Neuronal stem cell (in vitro differentiated cells): ENCODE measurements at regions not wholly inside any gene's neighbourhood (a gene's known extent, or its start where the extent isn't known, plus 50 kb on each side); places are given as distances from the start of the nearest gene placed in this dataset.

ENCODE experiments used
- DNase-seq: peaks from one replicate; pipeline ENCODE4 v3.0.0-alpha.2; 2013; ENCODE audit warnings: low spot score
- H2AFZ ChIP-seq: one replicate; pipeline ENCODE4 v1.6.1; 2013; ENCODE audit warnings: mild to moderate bottlenecking, low read length, inconsistent platforms
- H2AK5ac ChIP-seq: 2 replicates; pipeline ENCODE4 v1.6.1; 2013; ENCODE audit warnings: low read depth, mild to moderate bottlenecking, inconsistent platforms, low read length, moderate library complexity, mixed read lengths
- H2BK120ac ChIP-seq: 2 replicates; pipeline ENCODE4 v1.6.1; 2013; ENCODE audit warnings: low read depth, mild to moderate bottlenecking, inconsistent platforms, low read length, moderate library complexity, mixed read lengths
- H2BK12ac ChIP-seq: one replicate; pipeline ENCODE4 v1.6.1; 2013; ENCODE audit warnings: low read length, inconsistent platforms
- H2BK15ac ChIP-seq: 2 replicates; pipeline ENCODE4 v1.6.1; 2013; ENCODE audit warnings: mild to moderate bottlenecking, low read length, inconsistent platforms, mixed read lengths
- H2BK5ac ChIP-seq: one replicate; pipeline ENCODE4 v1.6.1; 2013; ENCODE audit warnings: inconsistent platforms, mild to moderate bottlenecking, low read length, moderate library complexity
- H3K14ac ChIP-seq: one replicate; pipeline ENCODE4 v1.6.1; 2013; ENCODE audit warnings: low read length, inconsistent platforms
- H3K18ac ChIP-seq: 2 replicates; pipeline ENCODE4 v1.6.1; 2013; ENCODE audit warnings: low read length, inconsistent platforms
- H3K23ac ChIP-seq: 2 replicates; pipeline ENCODE4 v1.6.1; 2013; ENCODE audit warnings: low read depth, mild to moderate bottlenecking, mixed read lengths, low read length, inconsistent platforms; ENCODE audit not compliant: poor library complexity
- H3K27ac ChIP-seq: replicated peaks from 3 replicates; pipeline ENCODE4 v1.5.1; 2013; ENCODE audit warnings: low read length, inconsistent platforms
- H3K27me3 ChIP-seq, 3 experiments: 2 replicates each; pipeline ENCODE4 v1.6.1; 2013; ENCODE audit warnings: low read length in 3 of 3, mild to moderate bottlenecking in 2 of 3, inconsistent platforms in 1 of 3, low read depth in 1 of 3, mixed read lengths in 1 of 3, moderate library complexity in 1 of 3; ENCODE audit not compliant: control insufficient read depth in 3 of 3, insufficient read depth in 3 of 3
- H3K36me3 ChIP-seq, 2 donors: replicated peaks in 1 of 2; 2 replicates each; pipeline ENCODE4 v1.6.1; 2013; ENCODE audit warnings: low read length in 2 of 2; ENCODE audit not compliant: control insufficient read depth in 2 of 2, insufficient read depth in 2 of 2
- H3K4ac ChIP-seq: 2 replicates; pipeline ENCODE4 v1.6.1; 2013; ENCODE audit warnings: inconsistent platforms, mild to moderate bottlenecking, low read length, moderate library complexity
- H3K4me1 ChIP-seq, 2 donors: 1 replicate in 1 of 2; 2 replicates in 1 of 2; pipeline ENCODE4 v1.6.1; 2013; ENCODE audit warnings: low read length in 2 of 2, low read depth in 1 of 2; ENCODE audit not compliant: control insufficient read depth in 2 of 2, insufficient read depth in 1 of 2
- H3K4me2 ChIP-seq: one replicate; pipeline ENCODE4 v1.6.1; 2013; ENCODE audit warnings: mild to moderate bottlenecking, low read length, inconsistent platforms; ENCODE audit not compliant: insufficient read depth, poor library complexity, severe bottlenecking
- H3K4me3 ChIP-seq, 2 donors: 2 replicates each; pipeline ENCODE4 v1.5.1; 2013; ENCODE audit warnings: low read length in 2 of 2, mild to moderate bottlenecking in 2 of 2, inconsistent platforms in 1 of 2, moderate library complexity in 1 of 2
- H3K79me1 ChIP-seq: one replicate; pipeline ENCODE4 v1.6.1; 2013; ENCODE audit warnings: low read depth, mild to moderate bottlenecking, inconsistent platforms, low read length, moderate library complexity
- H3K9ac ChIP-seq: one replicate; pipeline ENCODE4 v1.6.1; 2013; ENCODE audit warnings: mild to moderate bottlenecking, low read depth, low read length, inconsistent platforms; ENCODE audit not compliant: poor library complexity
- H3K9me3 ChIP-seq, 2 donors: replicated peaks in 1 of 2; 2 replicates each; pipeline versions ENCODE3 to v1.6.1; 2013; ENCODE audit warnings: low read length in 2 of 2, mild to moderate bottlenecking in 2 of 2, inconsistent platforms in 1 of 2, low read depth in 1 of 2, mixed read lengths in 1 of 2, moderate library complexity in 1 of 2; ENCODE audit not compliant: control insufficient read depth in 2 of 2, insufficient read depth in 1 of 2
- H4K8ac ChIP-seq: one replicate; pipeline ENCODE4 v1.6.1; 2013; ENCODE audit warnings: low read depth, mild to moderate bottlenecking, inconsistent platforms, low read length, moderate library complexity
- H4K91ac ChIP-seq: one replicate; pipeline ENCODE4 v1.6.1; 2013; ENCODE audit warnings: low read length, low read depth, mild to moderate bottlenecking, inconsistent platforms; ENCODE audit not compliant: poor library complexity
- WGBS, 2 donors: extraction: QIAGEN DNeasy Blood & Tissue Kit; methylation state at CpG; one replicate each; pipeline ENCODE4 v1.1.7; 2013; ENCODE audit warnings: missing lambda C conversion rate in 2 of 2, mixed read lengths in 1 of 2; ENCODE audit not compliant: insufficient read length in 2 of 2, insufficient replicate concordance in 1 of 2; ENCODE audit errors: extremely low coverage in 2 of 2; 5-methylcytosine and 5-hydroxymethylcytosine counted together

DNA sequence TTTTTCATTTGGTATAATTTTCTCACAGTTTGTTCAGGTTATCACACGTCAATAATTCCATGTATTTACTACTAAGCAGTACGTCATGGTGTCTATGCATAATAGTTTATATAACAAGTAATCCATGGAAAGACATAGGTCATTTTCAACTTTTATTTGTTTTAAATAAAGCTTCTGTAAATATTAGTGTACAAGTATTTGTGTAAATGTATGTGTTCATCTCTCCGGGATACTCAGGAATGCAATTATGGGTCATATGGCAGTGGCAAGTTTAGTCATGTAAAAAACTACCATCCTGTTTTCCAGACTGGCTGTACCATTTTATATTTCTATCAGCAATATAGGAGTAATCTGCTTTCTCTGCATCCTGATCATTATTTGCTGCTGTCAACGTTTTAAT, 231.1 kb upstream of the ZNF804A start:
- Histone ChIP-seq H2BK120ac (no peak overlapping the region), H2AK5ac (no peak overlapping the region), H3K4me3 (no peak overlapping the region), H3K27ac (no peak overlapping the region), H3K4me2 (no peak overlapping the region), H2AFZ (no peak overlapping the region), H3K27me3 (no peaks in the 10 kb centered on the region), H3K79me1 (no peaks in the 10 kb centered on the region), H3K9me3 (no peaks in the 10 kb centered on the region), H2BK12ac (no peak overlapping the region), H3K36me3 (no peaks in the 10 kb centered on the region), H2BK5ac (no peak overlapping the region), H3K4ac (no peak overlapping the region), H3K23ac (no peak overlapping the region), H3K9ac (no peak overlapping the region), H3K18ac (no peak overlapping the region), H4K8ac (no peak overlapping the region), H3K14ac (no peak overlapping the region), H4K91ac (no peak overlapping the region), H3K4me1 (peaks cover 0 to 2% of the 10 kb centered on the region in 2 donors), H2BK15ac (no peak overlapping the region)
- DNase-seq: no peak
- WGBS, 2 donors: no CpG with 5 or more reads among the region's 4 CpGs

- Histone ChIP-seq H3K27ac (no peak overlapping the region), H3K9ac (no peak overlapping the region), H3K27me3 (no peaks in the 10 kb centered on the region), H3K14ac (no peak overlapping the region), H3K4me3 (no peak overlapping the region), H2BK12ac (no peak overlapping the region), H4K91ac (no peak overlapping the region), H3K4me2 (no peak overlapping the region), H2BK5ac (no peak overlapping the region), H4K8ac (no peak overlapping the region), H3K18ac (no peak overlapping the region), H2AFZ (no peak overlapping the region), H3K4me1 (peaks cover 2 to 7% of the 10 kb centered on the region in 2 donors), H3K79me1 (no peaks in the 10 kb centered on the region), H3K9me3 (no peaks in the 10 kb centered on the region), H2BK120ac (no peak overlapping the region), H3K4ac (no peak overlapping the region), H2BK15ac (no peak overlapping the region), H2AK5ac (no peak overlapping the region), H3K23ac (no peak overlapping the region), H3K36me3 (no peaks in the 10 kb centered on the region)
- no peak for DNase-seq
- no CpG with 5 or more reads among the region's 5 CpGs for WGBS, 2 donors
These were observed 229.0 kb upstream of the ZNF804A start for GRCh38 chr2:184369307-184369706.

GRCh38 chr2:184370954-184371353, 227.4 kb upstream of the ZNF804A start:
- no peak overlapping the region for H2BK12ac ChIP-seq
- H3K4me3 ChIP-seq: no peak overlapping the region
- no peak overlapping the region for H2BK120ac ChIP-seq
- H4K91ac ChIP-seq: no peak overlapping the region
- H2AK5ac ChIP-seq: no peak overlapping the region
- H3K79me1 ChIP-seq: no peaks in the 10 kb centered on the region
- H3K18ac ChIP-seq: no peak overlapping the region
- H3K4me1 ChIP-seq: peaks cover 2 to 7% of the 10 kb centered on the region in 2 donors
- H3K27ac ChIP-seq: no peak overlapping the region
- no peak overlapping the region for H3K4ac ChIP-seq
- no peak overlapping the region for H3K23ac ChIP-seq
- H3K36me3 ChIP-seq: no peaks in the 10 kb centered on the region
- no peak overlapping the region for H2BK15ac ChIP-seq
- no peak overlapping the region for H3K4me2 ChIP-seq
- H2BK5ac ChIP-seq: no peak overlapping the region
- no peak overlapping the region for H3K14ac ChIP-seq
- H3K27me3 ChIP-seq: no peaks in the 10 kb centered on the region
- no peak overlapping the region for H4K8ac ChIP-seq
- H2AFZ ChIP-seq: no peak overlapping the region
- DNase-seq: no peak
- H3K9me3 ChIP-seq: peaks cover 0 to 6% of the 10 kb centered on the region in 2 donors
- no peak overlapping the region for H3K9ac ChIP-seq

DNA sequence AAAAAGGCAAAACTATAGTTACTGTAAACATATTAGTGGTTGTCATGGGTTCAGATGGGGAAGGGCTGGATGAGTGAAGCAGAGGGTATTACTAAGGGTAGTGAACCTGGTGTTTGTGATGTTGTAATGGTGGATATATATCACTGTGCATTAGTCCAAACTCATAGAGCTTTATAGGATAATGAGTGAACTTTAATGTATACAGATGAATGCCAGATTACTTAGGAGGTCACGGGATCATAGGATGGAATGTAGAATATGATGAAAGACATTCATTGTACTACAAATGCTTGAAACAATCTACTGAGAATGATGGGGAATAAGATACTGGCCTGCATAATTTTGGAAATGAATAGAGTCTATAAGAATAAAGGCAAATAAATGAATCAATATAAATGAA, 226.7 kb upstream of the ZNF804A start:
- DNase-seq: no peak
- WGBS, 2 donors: no CpG with 5 or more reads among the region's 1 CpG
- Histone ChIP-seq H3K9ac (no peak overlapping the region), H2BK15ac (no peak overlapping the region), H3K18ac (no peak overlapping the region), H2AFZ (no peak overlapping the region), H3K36me3 (no peaks in the 10 kb centered on the region), H3K9me3 (peaks cover 0 to 6% of the 10 kb centered on the region in 2 donors), H2BK12ac (no peak overlapping the region), H3K79me1 (no peaks in the 10 kb centered on the region), H3K4me2 (no peak overlapping the region), H3K27me3 (no peaks in the 10 kb centered on the region), H4K91ac (no peak overlapping the region), H2AK5ac (no peak overlapping the region), H3K4me3 (no peak overlapping the region), H4K8ac (no peak overlapping the region), H3K4me1 (peaks cover 2 to 7% of the 10 kb centered on the region in 2 donors), H3K23ac (no peak overlapping the region), H3K14ac (no peak overlapping the region), H3K27ac (no peak overlapping the region), H2BK5ac (no peak overlapping the region), H2BK120ac (no peak overlapping the region), H3K4ac (no peak overlapping the region)
